GM23338 (cell line): ENCODE measurements at regions not wholly inside any gene's neighbourhood (a gene's known extent, or its start where the extent isn't known, plus 50 kb on each side); places are given as distances from the start of the nearest gene placed in this dataset.

Source experiments
- ATAC-seq: fragments of 200-7000 bp; cut with Tn5 transposase; 3 replicates; pipeline ENCODE4 v1.9.1; 2020
- DNase-seq: peaks from one replicate; pipeline ENCODE4 v3.0.0-alpha.2; 2015; ENCODE audit warnings: low spot score
- H2AFZ ChIP-seq: fragments of 200-600 bp; sonication (generic); 2 replicates; pipeline ENCODE4 v1.8.0; 2016; ENCODE audit warnings: antibody characterized with exemption, mild to moderate bottlenecking, moderate library complexity
- H3F3A ChIP-seq: fragments of 200-600 bp; sonication (generic); replicated peaks from 2 replicates; pipeline ENCODE4 v1.8.0; 2017; ENCODE audit warnings: antibody characterized with exemption, mixed run types, low read depth
- H3K27ac ChIP-seq: fragments of 200-600 bp; sonication (generic); 2 replicates; pipeline ENCODE4 v1.6.1; 2016; ENCODE audit warnings: low read depth
- H3K27me3 ChIP-seq: fragments of 200-600 bp; sonication (generic); 2 replicates; pipeline ENCODE4 v1.8.0; 2016; ENCODE audit warnings: mild to moderate bottlenecking, mixed run types, moderate library complexity; ENCODE audit not compliant: insufficient read depth
- H3K36me3 ChIP-seq: fragments of 200-600 bp; sonication (generic); 2 replicates; pipeline ENCODE4 v1.8.0; 2016; ENCODE audit warnings: mild to moderate bottlenecking; ENCODE audit not compliant: insufficient read depth
- H3K4me1 ChIP-seq: fragments of 200-600 bp; sonication (generic); 2 replicates; pipeline ENCODE4 v1.8.0; 2016; ENCODE audit warnings: mild to moderate bottlenecking, moderate library complexity; ENCODE audit not compliant: insufficient read depth
- H3K4me2 ChIP-seq: fragments of 200-600 bp; sonication (generic); 2 replicates; pipeline ENCODE4 v1.7.1; 2017; ENCODE audit warnings: mixed run types
- H3K4me3 ChIP-seq: fragments of 200-600 bp; sonication (generic); 2 replicates; pipeline ENCODE4 v1.6.1; 2016; ENCODE audit warnings: mixed run types
- H3K79me2 ChIP-seq: fragments of 200-600 bp; sonication (generic); replicated peaks from 2 replicates; pipeline ENCODE4 v1.8.0; 2017; ENCODE audit warnings: mild to moderate bottlenecking; ENCODE audit not compliant: insufficient read depth
- H3K9me2 ChIP-seq: fragments of 200-600 bp; sonication (generic); 2 replicates; pipeline ENCODE4 v1.8.0; 2017; ENCODE audit not compliant: insufficient read depth
- H4K20me1 ChIP-seq: fragments of 200-600 bp; sonication (generic); replicated peaks from 2 replicates; pipeline ENCODE4 v1.8.0; 2017; ENCODE audit warnings: mild to moderate bottlenecking; ENCODE audit not compliant: insufficient read depth
- H3K27ac Mint-ChIP-seq: 2 replicates; pipeline ENCODE4 v1.8.0; 2020; ENCODE audit warnings: inconsistent platforms, mild to moderate bottlenecking, moderate library complexity, mixed read lengths
- H3K27me3 Mint-ChIP-seq: 3 replicates; pipeline ENCODE4 v1.8.0; 2022; ENCODE audit warnings: low read depth, mild to moderate bottlenecking, moderate library complexity, mixed read lengths, inconsistent platforms; ENCODE audit not compliant: insufficient read depth, poor library complexity
- H3K36me3 Mint-ChIP-seq: 3 replicates; pipeline ENCODE4 v1.8.0; 2021; ENCODE audit warnings: low read depth, mild to moderate bottlenecking, inconsistent platforms, moderate library complexity, mixed read lengths
- H3K4me1 Mint-ChIP-seq: 3 replicates; pipeline ENCODE4 v1.8.0; 2020; ENCODE audit warnings: mild to moderate bottlenecking, inconsistent platforms, mixed read lengths
- H3K4me3 Mint-ChIP-seq: 3 replicates; pipeline ENCODE4 v1.8.0; 2021; ENCODE audit warnings: moderate library complexity, mild to moderate bottlenecking, inconsistent platforms, mixed read lengths
- H3K9me3 Mint-ChIP-seq: 3 replicates; pipeline ENCODE4 v1.8.0; 2020; ENCODE audit warnings: moderate library complexity, mild to moderate bottlenecking, inconsistent platforms, mixed read lengths
- CREB1 ChIP-seq: fragments of 250-450 bp; sonication (Bioruptor Pico); IDR thresholded peaks from 2 replicates; pipeline ENCODE4 v1.5.0; 2020; ENCODE audit warnings: low read depth, mild to moderate bottlenecking, moderate library complexity
- CTCF ChIP-seq, 2 experiments: fragments of 200-600 bp in 1 of 2; sonication (generic) in 1 of 2; conservative IDR thresholded peaks; 2 replicates each; pipeline versions ENCODE4 v1.5.1 to v1.6.1; 2016 to 2017; ENCODE audit warnings: antibody characterized with exemption in 2 of 2, low read depth in 2 of 2, mild to moderate bottlenecking in 2 of 2, moderate library complexity in 1 of 2
- EZH2 ChIP-seq: fragments of 200-600 bp; sonication (generic); IDR thresholded peaks from one replicate; pipeline ENCODE4 v1.8.0; 2017; ENCODE audit warnings: antibody characterized with exemption, mild to moderate bottlenecking, low read depth; ENCODE audit not compliant: unreplicated experiment
- EZH2phosphoT487 ChIP-seq: fragments of 200-600 bp; sonication (generic); IDR thresholded peaks from one replicate; pipeline ENCODE4 v1.8.1; 2018; ENCODE audit warnings: antibody characterized with exemption; ENCODE audit not compliant: unreplicated experiment
- JUNB ChIP-seq: IDR thresholded peaks from one replicate; pipeline ENCODE4 v1.6.1; 2016; ENCODE audit warnings: antibody characterized with exemption; ENCODE audit not compliant: unreplicated experiment
- NANOG ChIP-seq: IDR thresholded peaks from 2 replicates; pipeline ENCODE4 v1.6.1; 2016; ENCODE audit warnings: antibody characterized with exemption, borderline replicate concordance
- POLR2AphosphoS5 ChIP-seq: IDR thresholded peaks from 2 replicates; pipeline ENCODE4 v1.6.1; 2016; ENCODE audit warnings: antibody characterized with exemption, low read depth
- STAT1 ChIP-seq: IDR thresholded peaks from one replicate; pipeline ENCODE4 v1.6.1; 2016; ENCODE audit warnings: antibody characterized with exemption; ENCODE audit not compliant: unreplicated experiment
- ZNF114 ChIP-seq: fragments of 250-450 bp; sonication (Bioruptor Pico); IDR thresholded peaks from 2 replicates; pipeline ENCODE4 v1.5.0; 2020; ENCODE audit warnings: mild to moderate bottlenecking, moderate library complexity
- ZNF331 ChIP-seq: fragments of 250-450 bp; sonication (Bioruptor Pico); IDR thresholded peaks from 2 replicates; pipeline ENCODE4 v1.5.0; 2020; ENCODE audit warnings: low read depth, mild to moderate bottlenecking, moderate library complexity
- TF ChIP-seq, protein P1 (sequence below): IDR thresholded peaks from 2 replicates; pipeline ENCODE4 v1.6.1; 2016; ENCODE audit warnings: antibody characterized with exemption
- TF ChIP-seq, protein P2 (sequence below): IDR thresholded peaks from one replicate; pipeline ENCODE4 v1.6.1; 2018; ENCODE audit warnings: antibody characterized with exemption; ENCODE audit not compliant: unreplicated experiment
- TF ChIP-seq, protein P3 (sequence below): fragments of 250-450 bp; sonication (Bioruptor Pico); IDR thresholded peaks from 2 replicates; pipeline ENCODE4 v1.5.0; 2020; ENCODE audit warnings: mild to moderate bottlenecking, moderate library complexity

GRCh38 chr13:61149331-61149730 lies 266.3 kb downstream of the PCDH20 start:
- DNase-seq = no peak
- Mint-ChIP-seq H3K27me3 (no peaks in the 10 kb centered on the region), H3K27ac (no peak overlapping the region), H3K4me1 (no peaks in the 10 kb centered on the region; the same call in 2 of the 3 replicates), H3K36me3 (peaks cover 20% of the 10 kb centered on the region), H3K4me3 (no peak overlapping the region), H3K9me3 (peaks cover 24% of the 10 kb centered on the region)
- TF ChIP-seq, protein P1, sequence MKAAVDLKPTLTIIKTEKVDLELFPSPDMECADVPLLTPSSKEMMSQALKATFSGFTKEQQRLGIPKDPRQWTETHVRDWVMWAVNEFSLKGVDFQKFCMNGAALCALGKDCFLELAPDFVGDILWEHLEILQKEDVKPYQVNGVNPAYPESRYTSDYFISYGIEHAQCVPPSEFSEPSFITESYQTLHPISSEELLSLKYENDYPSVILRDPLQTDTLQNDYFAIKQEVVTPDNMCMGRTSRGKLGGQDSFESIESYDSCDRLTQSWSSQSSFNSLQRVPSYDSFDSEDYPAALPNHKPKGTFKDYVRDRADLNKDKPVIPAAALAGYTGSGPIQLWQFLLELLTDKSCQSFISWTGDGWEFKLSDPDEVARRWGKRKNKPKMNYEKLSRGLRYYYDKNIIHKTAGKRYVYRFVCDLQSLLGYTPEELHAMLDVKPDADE = no peak
- TF ChIP-seq, protein P2, sequence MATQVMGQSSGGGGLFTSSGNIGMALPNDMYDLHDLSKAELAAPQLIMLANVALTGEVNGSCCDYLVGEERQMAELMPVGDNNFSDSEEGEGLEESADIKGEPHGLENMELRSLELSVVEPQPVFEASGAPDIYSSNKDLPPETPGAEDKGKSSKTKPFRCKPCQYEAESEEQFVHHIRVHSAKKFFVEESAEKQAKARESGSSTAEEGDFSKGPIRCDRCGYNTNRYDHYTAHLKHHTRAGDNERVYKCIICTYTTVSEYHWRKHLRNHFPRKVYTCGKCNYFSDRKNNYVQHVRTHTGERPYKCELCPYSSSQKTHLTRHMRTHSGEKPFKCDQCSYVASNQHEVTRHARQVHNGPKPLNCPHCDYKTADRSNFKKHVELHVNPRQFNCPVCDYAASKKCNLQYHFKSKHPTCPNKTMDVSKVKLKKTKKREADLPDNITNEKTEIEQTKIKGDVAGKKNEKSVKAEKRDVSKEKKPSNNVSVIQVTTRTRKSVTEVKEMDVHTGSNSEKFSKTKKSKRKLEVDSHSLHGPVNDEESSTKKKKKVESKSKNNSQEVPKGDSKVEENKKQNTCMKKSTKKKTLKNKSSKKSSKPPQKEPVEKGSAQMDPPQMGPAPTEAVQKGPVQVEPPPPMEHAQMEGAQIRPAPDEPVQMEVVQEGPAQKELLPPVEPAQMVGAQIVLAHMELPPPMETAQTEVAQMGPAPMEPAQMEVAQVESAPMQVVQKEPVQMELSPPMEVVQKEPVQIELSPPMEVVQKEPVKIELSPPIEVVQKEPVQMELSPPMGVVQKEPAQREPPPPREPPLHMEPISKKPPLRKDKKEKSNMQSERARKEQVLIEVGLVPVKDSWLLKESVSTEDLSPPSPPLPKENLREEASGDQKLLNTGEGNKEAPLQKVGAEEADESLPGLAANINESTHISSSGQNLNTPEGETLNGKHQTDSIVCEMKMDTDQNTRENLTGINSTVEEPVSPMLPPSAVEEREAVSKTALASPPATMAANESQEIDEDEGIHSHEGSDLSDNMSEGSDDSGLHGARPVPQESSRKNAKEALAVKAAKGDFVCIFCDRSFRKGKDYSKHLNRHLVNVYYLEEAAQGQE = no peak
- TF ChIP-seq STAT1 (no peak), POLR2AphosphoS5 (no peak), NANOG (no peak), CREB1 (CRISPR knock-in tag) (no peak), JUNB (no peak), CTCF (conservative IDR thresholded peaks at IDR 0.05; ENCODE audit: low read depth in 2 of 2) (no peak), EZH2 (no peak), EZH2phosphoT487 (no peak), ZNF331 (CRISPR knock-in tag) (no peak), ZNF114 (CRISPR knock-in tag) (no peak)
- TF ChIP-seq, protein P3, sequence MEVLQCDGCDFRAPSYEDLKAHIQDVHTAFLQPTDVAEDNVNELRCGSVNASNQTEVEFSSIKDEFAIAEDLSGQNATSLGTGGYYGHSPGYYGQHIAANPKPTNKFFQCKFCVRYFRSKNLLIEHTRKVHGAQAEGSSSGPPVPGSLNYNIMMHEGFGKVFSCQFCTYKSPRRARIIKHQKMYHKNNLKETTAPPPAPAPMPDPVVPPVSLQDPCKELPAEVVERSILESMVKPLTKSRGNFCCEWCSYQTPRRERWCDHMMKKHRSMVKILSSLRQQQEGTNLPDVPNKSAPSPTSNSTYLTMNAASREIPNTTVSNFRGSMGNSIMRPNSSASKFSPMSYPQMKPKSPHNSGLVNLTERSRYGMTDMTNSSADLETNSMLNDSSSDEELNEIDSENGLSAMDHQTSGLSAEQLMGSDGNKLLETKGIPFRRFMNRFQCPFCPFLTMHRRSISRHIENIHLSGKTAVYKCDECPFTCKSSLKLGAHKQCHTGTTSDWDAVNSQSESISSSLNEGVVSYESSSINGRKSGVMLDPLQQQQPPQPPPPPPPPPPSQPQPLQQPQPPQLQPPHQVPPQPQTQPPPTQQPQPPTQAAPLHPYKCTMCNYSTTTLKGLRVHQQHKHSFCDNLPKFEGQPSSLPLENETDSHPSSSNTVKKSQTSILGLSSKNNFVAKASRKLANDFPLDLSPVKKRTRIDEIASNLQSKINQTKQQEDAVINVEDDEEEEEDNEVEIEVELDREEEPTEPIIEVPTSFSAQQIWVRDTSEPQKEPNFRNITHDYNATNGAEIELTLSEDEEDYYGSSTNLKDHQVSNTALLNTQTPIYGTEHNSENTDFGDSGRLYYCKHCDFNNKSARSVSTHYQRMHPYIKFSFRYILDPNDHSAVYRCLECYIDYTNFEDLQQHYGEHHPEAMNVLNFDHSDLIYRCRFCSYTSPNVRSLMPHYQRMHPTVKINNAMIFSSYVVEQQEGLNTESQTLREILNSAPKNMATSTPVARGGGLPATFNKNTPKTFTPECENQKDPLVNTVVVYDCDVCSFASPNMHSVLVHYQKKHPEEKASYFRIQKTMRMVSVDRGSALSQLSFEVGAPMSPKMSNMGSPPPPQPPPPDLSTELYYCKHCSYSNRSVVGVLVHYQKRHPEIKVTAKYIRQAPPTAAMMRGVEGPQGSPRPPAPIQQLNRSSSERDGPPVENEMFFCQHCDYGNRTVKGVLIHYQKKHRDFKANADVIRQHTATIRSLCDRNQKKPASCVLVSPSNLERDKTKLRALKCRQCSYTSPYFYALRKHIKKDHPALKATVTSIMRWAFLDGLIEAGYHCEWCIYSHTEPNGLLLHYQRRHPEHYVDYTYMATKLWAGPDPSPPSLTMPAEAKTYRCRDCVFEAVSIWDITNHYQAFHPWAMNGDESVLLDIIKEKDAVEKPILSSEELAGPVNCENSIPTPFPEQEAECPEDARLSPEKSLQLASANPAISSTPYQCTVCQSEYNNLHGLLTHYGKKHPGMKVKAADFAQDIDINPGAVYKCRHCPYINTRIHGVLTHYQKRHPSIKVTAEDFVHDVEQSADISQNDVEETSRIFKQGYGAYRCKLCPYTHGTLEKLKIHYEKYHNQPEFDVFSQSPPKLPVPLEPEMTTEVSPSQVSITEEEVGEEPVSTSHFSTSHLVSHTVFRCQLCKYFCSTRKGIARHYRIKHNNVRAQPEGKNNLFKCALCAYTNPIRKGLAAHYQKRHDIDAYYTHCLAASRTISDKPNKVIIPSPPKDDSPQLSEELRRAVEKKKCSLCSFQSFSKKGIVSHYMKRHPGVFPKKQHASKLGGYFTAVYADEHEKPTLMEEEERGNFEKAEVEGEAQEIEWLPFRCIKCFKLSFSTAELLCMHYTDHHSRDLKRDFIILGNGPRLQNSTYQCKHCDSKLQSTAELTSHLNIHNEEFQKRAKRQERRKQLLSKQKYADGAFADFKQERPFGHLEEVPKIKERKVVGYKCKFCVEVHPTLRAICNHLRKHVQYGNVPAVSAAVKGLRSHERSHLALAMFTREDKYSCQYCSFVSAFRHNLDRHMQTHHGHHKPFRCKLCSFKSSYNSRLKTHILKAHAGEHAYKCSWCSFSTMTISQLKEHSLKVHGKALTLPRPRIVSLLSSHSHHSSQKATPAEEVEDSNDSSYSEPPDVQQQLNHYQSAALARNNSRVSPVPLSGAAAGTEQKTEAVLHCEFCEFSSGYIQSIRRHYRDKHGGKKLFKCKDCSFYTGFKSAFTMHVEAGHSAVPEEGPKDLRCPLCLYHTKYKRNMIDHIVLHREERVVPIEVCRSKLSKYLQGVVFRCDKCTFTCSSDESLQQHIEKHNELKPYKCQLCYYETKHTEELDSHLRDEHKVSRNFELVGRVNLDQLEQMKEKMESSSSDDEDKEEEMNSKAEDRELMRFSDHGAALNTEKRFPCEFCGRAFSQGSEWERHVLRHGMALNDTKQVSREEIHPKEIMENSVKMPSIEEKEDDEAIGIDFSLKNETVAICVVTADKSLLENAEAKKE (CRISPR knock-in tag) = no peak
- Histone ChIP-seq H3K4me2 (no peak overlapping the region), H3K4me1 (no peaks in the 10 kb centered on the region), H3K79me2 (no peaks in the 10 kb centered on the region), H3K9me2 (peaks cover 4% of the 10 kb centered on the region; the same call in 1 of the 2 replicates), H3F3A (no peaks in the 10 kb centered on the region), H4K20me1 (no peaks in the 10 kb centered on the region), H2AFZ (no peak overlapping the region), H3K4me3 (no peak overlapping the region), H3K27me3 (no peaks in the 10 kb centered on the region), H3K27ac (no peak overlapping the region), H3K36me3 (no peaks in the 10 kb centered on the region; the same call in 1 of the 2 replicates)
- ATAC-seq = no peak
